NCI-H774 (cell line): ENCODE measurements at regions not wholly inside any gene's neighbourhood (a gene's known extent, or its start where the extent isn't known, plus 50 kb on each side); places are given as distances from the start of the nearest gene placed in this dataset.
A peak's percentile ranks its signal among the peaks of the same experiment; 100 is the strongest.
"Not testable (repeated sequence)": the region's sequence is repeated elsewhere in the genome, so short reads cannot be mapped to it uniquely, and the experiment has no call there.

ENCODE experiments used
- DNase-seq: peaks from one replicate; lab custom pipeline; 2025; lab: John Stamatoyannopoulos, UW

DNA sequence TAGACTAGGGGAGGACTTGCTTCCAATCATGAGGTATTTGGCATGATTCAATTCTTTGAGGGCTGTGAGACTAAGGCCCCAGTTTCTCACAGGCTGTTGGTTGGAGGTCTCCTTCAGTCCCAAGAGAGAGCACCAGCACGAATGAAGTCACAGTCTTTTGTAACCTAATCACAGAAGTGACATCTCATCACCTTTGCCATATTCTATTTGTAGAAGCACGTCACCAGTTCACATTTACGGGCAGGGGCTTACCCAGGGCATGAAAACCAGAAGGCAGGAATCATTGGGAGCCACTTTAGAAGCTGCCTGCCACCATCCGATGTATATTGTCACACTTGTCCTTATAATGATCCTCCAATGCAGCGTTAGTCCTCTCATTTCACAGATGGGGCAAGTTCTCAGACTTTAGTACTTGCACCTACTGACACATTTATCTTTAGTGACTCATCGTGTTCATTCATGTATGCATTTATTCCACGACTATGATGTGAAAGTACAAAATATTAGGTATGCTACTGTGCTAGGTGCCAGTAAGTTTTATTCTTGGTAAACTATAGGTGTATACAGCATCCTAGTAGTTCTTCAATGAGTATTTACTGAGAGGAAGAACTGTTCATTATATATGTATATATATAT, 163.8 kb upstream of the PGRMC2 start:
- no peak for DNase-seq

DNA sequence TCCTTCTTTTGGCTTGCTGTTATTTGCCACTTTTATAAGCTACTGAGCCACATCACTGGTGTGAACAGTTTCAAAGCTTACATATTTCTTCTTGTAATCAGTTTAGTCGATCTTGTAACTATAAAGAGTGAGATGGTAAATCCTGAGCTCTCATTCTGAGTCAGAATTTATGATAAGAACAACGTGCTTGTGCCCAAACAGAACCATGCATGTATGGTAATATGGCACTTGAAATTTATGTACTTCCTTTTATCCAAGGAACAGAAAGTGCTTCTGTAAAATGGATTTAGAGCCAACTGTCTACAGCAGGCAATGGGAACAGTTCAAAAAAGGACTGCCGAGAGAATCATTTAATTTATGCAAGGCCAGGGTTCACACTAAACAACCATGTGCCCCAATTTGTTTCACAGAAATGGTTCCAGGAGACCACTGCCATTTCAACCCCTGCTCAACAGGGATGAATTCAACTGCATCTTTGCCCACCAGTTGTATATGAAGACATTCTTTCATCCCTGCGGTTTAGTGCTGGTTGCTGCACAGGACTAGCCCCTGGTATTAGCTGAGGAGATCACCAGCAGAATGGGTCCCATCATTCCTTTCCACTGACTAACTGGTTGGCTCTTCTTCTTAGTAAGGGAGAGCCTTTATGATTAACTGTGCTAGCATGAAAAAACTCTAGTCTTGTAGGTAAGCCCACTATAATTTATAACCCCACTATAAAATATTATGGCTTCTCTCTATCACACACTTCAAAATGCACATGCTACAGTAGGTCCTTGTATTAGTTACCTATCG, 162.9 kb upstream of the PGRMC2 start:
- DNase-seq = no peak

DNA sequence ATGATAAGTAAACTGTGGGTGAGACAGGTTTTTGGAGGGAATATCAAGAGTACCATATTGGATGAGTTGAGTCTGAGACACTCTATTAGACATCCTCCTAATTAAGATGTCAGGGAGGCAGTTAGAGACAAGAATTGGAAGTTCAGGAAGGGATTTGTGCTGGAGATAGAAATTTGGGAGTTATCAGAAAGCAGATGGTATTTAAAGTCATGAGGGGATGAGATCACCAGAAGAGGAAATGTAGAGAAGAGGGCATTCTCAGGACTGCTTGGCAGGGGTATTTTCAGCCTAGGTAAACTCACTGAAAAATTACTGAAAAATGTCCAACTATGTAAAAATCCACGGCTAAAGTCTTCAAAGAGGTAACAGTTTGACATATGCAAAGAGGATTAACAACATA, 161.6 kb upstream of the PGRMC2 start:
- DNase-seq = no peak

DNA sequence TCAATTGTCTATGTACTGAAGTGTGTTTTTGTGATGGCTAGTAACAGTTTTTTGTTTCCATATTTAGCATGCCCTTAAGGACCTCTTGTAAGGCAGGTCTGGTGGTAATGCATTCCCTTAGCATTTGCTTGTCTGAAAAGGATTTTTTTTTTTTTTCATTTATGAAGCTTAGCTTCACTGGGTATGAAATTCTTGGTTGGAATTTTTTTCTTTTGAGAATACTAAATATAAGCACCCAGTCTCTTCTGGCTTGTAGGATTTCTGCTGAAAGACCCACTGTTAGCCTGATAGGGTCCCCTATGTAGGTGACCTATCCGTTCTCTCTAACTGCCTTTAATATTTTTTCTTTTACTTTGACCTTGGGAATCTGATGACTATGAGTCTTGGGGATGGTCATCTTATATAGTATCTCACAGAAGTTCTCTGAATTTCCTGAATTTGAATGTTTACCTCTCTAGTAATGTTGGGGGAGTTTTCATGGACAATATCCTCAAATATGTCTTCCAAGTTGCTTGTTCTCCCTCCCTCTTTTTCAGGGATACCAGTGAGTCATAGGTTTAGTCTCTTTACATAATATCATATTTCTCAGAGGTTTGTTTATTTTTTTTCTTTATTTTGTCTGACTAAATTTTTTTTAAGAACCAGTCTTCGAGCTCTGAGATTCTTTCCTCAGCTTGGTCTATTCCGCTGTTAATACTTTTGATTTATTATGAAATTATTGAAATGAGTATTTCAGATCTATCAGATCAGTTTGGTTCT, 157.1 kb upstream of the PGRMC2 start:
- DNase-seq = no peak

DNA sequence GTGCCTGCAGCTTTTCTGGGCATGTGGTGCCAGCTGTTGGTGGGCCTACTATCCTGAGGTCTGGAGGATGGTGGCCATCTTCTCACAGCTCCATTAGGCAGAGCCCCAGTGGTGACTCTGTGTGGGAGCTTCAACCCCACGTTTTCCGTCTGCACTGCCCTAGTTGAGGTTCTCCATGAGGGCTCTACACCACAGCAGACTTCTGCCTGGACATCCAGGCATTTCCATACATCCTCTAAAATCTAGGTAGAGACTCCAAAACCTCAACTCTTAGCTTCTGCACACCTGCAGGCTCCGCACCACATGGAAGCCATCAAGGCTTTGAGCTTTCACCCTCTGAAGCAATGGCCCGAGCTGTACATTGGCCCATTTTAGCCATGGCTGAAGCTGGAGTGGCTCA, 153.3 kb upstream of the PGRMC2 start:
- no peak for DNase-seq

DNA sequence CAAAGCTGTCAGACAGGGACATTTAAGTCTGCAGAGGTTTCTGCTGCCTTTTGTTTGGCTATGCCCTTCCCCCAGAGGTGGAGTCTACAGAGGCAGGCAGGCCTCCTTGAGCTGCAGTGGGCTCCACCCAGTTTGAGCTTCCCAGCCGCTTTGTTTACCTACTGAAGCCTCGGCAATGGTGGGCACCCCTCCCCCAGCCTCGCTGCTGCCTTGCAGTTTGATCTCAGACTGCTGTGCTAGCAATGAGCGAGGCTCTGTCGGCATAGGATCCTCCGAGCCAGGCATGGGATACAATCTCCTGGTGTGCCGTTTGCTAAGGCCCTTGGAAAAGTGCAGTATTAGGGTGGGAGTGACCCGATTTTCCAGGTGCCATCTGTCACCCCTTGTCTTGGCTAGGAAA, 149.4 kb upstream of the PGRMC2 start:
- DNase-seq = not testable (repeated sequence)

DNA sequence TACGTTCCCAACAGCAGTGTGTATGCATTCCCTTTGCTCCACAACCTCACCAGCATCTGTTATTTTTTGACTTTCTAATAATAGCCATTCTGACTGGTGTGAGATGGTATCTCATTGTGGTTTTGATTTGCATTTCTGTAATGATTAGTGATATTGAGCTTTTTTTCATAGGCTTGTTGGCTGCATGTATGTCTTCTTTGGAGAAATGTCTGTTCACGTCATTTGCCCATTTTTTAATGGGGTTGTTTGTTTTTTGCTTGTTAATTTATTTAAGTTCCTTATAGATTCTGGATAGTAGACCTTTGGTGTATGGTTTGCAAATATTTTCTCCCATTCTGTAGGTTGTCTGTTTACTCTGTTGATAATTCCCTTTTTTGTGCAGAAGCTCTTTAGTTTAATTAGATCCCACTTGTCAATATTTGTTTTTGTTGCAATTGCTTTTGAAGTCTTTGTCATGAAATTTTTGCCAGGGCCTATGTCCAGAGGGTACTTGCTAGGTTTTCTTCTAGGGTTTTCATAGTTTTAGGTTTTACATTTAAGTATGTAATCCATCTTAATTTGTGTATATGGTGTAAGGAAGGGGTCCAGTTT, 141.5 kb upstream of the PGRMC2 start:
- DNase-seq = not testable (repeated sequence)

DNA sequence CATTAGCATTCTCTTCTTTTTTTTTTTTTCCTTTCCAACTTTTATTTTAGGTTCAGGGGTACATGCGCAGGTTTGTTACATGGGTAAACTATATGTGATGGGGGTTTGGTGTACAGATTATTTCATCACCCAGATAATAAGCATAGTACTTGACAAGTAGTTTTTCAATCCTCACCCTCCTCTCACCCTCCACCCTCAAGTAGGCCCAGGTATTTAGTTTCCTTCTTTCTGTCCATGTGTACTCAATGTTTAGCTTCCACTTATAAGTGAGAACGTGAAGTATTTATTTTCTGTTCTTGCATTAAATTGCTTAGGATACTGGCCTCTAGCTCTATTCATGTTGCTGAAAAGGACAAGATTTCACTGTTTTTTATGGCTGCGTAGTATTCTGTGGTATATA, 140.8 kb upstream of the PGRMC2 start:
- no peak for DNase-seq

DNA sequence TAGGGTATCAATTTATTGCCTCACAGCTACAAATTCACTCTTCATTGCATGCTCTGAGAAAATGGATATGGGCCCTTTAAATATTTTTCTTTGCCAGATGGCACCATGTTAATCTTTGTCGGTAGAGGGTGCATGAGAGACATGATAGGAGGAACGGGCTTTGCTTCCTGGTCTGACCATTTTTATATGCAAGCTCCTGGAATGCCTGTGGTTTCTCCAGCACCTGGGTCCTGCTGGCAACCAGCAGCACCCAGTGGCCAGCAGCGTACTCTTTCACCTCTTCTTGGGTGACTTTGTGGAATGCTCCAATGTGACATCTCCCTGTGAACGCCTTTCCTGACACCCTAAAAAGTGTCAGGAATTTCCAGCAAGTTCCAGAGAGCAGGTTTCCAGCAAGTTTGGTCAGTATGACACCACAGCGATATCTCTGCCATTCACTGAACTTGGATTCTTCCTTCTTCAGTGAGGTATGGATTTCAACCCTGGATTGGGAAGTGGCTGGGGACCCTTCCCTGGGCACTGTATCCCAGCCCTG, 140.3 kb upstream of the PGRMC2 start:
- DNase-seq = no peak

DNA sequence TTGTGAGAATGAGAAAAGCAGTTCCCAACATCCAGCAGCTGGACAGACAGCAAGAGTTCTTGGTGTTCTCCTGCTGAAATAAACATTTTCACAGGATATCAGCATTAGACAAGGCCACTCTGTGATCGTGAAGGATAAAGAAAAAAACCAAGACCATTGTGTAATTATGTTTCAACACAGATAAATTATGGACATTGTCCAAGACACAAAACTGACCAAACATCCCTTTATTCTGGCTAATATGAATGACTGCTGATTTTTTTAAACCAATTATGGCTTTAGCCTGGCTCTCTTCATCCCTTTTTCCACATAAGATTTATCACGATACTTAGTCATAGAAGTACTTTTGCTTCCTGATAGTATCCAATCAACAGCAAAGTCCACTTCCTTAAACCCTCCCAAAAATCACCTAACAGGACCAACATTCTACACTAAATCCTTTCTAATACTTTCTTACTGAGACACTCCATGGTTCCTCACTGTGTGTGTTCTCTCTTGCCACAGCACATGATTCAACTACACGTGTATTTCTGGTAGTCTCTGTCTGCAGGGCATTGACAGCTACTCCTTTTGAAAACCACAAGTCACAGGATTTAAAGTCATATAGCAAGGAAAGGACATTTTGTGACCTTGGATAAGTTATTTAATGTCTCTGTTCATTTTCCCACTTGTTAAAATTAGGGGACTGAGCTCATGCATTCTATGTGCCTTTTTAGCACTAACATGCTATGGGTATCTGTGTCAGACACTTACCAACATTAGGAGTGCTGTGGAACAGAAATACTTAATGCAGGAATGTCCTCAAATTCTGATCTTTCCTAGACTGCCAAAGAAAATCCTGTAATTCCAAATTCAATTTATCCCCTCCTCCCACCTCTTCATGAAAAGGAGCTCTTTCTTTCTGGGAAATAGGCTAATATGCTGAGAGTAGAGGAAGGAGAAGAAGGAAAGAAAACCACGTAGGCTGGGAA, 137.2 kb upstream of the PGRMC2 start:
- DNase-seq = no peak

DNA sequence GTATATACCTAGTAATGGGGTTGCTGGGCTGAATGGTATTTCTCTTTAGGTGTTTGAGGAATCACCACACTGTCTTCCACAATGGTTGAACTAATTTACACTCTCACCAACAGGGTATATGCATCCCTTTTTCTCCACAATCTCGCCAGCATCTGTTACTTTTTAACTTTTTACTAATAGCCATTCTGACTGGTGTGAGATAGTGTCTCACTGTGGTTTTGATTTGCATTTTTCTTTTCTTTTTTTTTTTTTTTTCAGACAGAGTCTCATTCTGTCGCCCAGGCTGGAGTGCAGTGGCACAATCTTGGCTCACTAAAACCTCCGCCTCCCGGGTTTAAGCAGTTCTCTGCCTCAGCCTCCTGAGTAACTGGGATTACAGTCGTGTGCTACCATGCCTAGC, 134.7 kb upstream of the PGRMC2 start:
- not testable (repeated sequence) for DNase-seq

DNA sequence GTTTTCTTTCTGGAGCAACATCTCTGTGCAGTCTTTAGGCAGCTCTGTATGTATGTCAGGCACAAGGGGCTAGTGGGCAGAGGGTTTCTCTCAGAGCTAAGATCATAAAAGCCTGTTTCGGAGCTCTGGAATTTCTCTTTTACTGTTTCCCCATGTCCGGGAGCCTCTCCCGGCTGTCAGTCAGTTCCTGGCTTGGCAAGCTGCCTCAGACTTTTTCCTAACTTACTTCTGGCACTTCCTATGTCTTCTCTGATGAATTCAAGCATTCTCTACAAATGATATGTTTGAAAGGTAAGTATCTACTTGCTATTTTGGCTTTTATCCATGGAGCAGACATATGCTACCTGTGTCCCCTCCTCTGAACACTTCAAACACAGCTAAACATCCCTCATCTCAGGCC, 129.3 kb upstream of the PGRMC2 start:
- no peak for DNase-seq

DNA sequence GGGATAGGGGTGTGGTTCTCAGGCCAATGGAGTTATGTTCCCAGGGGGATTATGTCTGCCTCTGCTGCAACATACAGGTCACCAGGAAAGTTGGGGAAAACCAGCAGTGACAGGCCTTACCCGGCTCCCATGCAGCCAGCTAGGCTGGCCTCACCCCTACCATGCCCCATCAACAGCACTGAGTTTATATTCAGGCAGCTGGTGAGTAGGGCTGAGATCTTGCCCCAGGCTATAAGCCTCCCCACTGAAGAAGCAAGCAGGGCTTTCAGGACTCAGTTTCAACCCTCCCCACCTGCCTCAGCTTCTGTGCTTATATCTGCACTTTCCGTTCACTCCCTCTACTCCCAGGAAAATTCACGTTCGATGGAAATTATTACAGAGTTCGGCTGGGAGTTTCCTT, 122.4 kb upstream of the PGRMC2 start:
- DNase-seq = no peak

DNA sequence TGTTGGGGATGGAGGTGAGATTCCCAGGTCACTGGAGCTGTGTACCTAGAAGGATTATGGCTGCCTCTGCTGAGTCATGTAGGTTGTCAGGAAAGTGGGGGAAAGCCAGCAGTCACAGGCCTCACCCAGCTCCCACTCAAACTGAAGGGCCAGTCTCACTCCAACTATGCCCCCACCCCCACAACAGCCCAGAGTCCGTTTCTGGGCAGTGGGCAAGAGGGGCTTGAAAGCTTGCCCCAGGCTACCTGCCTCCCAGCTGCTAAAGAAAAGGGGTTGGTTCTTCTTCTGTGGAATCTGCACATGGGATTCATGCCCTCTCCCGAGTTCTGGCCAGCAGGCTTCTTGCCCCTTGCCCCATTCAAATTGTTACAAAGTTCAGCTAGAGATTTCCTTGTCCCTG, 116.0 kb upstream of the PGRMC2 start:
- DNase-seq = no peak

DNA sequence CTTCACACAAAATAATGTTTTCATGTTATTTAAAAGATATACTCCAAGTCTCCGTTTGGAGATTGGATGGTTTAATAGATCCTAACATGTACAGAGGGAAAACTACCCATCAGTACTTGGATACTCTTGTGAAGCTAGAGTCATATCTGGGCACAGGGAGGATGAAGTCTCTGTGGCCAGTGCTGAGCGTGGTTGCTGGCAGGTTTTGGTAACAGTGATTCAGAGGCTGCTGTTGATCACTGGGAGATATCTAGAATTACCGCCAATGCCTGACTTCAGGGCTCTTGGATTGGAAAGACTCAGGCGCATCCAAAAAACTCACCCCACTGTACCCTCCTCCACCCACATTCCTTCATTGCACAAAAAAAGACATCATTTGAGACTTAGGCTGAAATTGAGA, 107.2 kb upstream of the PGRMC2 start:
- no peak for DNase-seq

DNA sequence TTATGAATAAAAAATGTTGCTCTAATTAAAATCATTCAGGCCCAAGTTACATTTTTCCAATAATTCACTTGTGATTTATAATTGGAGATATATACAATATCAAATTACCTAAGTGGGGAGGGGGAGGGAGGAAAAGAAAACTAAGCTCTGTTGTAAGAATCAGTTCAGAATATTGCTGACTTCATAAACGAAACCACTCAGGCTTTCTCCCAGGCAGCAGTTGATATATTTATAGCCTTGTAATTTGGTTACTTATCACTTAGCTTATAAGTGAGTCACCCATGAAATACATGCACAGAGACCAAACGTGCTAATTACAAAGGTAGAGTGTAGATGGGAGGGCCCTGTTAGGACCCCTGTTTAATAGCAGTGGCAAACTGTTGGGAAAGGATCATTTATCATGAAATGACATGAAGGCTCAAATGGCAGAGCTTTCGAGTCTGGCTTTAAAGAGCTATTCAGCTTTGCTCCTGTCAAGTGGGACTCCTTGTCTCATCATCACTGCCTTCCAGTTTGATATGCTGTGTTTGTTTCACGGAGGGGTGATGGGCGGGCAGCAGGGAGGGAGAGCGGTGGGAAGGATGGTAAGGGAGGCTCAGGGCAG, 105.6 kb upstream of the PGRMC2 start:
- DNase-seq = peak; percentile 31

DNA sequence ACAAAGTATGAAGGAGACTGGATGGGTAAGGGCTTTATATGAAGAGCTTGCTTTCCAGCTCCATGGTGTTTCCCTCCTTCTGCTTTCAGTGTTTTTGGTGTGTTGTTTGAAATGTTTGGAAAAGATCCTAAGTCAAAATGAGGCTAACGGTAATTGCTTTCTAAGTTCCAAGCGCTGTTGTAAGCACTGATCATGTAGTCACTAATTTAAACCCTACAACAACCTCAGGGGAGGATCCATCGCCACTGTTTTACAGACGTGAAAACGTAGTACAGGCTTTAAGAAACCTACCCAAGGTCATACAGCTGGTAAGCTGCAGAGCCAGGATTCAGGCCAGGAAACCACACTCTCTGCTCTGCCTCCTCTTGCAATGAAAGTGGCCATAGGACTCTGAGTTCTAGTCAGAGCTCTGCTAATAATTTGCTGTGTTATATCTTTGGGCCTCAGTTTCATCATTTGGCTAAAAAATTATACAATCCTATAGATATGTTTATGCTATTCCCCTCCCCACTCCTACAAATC, 102.9 kb upstream of the PGRMC2 start:
- DNase-seq = no peak

DNA sequence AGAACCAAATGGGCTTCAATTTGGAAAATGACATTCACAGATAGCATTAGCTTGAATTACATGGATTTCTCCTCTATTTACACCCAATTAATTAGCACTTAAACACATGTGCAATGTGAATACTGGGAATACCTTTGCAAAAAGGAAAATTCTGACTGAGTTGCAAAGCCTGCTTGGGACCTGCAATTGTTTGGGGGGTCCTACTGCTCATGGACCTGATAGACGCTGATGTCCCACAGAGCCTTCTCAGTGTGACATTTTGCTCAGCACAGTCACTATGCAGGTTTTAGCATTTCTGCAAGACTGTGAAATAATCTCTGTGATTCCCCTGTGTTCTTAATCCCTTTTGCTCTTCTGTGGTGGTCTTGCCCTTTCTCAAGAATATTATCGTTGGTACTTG, 101.2 kb upstream of the PGRMC2 start:
- no peak for DNase-seq

DNA sequence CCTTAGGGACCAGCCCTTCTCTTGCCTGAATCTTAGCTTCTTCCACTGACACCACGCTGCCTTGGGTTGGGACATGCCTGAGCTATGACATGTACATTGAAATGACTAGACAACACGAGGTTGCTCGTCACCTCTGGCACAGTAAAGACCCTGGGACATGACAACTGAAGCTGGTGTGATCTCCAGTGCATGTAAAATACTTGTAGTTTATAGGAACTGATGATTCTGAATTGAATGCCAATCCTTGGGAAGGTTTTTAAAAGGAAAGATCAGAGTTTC, 100.7 kb upstream of the PGRMC2 start:
- no peak for DNase-seq

DNA sequence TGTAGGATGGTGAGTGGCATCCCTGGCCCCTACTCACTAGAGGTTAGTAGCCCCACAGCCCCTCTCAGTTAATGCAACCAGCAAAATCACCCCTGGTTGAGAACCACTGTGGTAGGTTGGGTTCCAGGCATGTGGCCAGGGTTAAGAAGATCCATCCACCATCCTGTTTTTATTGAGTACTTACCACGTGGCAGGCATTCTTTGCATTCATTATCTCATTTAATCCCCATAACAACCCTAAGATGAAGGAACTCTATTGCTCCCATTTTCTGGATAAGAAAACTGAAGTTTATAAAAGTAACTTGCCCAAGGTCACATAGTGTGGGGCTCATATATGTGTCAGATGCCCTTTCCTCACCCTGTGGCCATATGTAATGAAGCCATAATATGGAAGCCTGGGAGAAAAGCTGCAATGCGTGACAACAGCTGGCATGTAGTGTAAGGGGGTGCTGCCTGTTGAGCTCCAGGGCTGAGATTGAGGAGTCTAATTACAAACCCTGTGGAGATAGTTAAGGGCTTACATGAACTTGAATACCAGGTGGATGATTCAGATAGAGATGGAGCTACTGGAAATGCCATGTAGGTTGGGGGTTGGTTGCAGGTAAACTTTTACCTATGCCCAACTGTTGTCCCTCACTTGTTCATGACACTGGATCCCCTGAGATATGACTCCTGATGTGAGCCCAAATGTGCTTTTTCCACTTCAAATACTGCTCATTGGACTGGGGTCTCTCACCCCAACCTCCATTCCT, 100.2 kb upstream of the PGRMC2 start:
- no peak for DNase-seq
